Activated CD8-positive, alpha-beta memory T cell treated with anti-CD3 and anti-CD28 coated beads, Interleukin-2, amount 50 U/mL, for 4 hours (primary cell): ENCODE measurements at regions not wholly inside any gene's neighbourhood (a gene's known extent, or its start where the extent isn't known, plus 50 kb on each side); places are given as distances from the start of the nearest gene placed in this dataset.

Experiments
- DNase-seq: peaks from one replicate; pipeline ENCODE4 v3.0.0-alpha.2; 2020

DNA sequence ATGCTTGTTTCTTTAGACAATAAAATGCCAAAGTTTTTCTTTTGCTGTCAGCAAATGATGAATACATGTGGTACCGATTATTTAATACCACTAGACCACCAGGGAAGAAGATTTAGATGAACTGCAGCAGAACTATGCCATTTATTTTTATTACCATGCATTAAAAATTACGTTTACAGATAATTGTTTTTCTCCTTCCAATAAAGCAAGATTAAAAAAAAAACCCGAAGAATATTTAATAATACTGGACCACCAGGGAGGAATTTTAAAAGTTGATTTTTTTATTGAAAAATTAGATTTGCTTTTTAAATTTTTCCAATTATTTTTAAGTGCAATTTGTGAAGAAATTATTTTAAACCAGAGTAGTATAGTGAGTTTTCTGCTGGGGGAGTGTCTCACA, 170.3 kb upstream of the HNRNPA3 start:
- DNase-seq: no peak

DNA sequence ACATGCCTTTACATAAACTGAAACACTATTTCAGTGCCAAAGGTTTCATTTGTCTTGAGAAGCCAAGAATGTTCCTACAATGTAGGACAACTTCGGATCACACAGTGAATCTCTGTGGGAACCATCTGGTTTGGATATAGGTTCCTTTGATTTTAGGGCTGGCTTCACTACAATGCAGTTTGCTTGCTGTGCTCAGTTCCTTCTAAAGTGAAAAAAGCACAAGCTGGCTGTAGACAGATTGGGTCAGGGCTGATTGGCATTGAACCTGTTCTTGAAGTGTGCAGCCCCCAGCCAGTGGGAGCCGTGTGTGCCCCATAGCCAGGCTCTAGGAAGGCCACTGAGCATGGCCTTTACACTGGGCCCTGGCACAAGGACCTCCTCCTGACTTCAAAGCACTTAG, 167.9 kb upstream of the HNRNPA3 start:
- no peak for DNase-seq

DNA sequence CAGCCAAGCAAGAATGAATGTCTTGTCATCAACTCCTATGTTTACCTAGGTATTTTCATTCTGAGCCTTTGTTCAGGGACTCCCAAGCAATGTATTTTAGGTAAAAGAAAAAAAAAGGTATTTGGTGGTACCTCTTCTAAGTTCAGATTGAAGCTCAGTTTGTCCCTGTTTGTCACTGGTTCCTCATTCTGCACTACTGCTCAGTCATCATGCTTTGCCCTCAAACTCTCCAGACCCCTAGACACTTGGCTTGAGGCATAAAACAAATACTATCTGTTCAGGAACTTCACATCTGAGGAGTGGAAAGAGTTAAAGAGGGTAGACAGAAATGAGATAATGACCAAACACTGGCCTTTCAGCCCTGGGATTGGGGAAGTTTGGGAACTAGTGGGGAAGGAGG, 163.6 kb upstream of the HNRNPA3 start:
- DNase-seq: no peak

DNA sequence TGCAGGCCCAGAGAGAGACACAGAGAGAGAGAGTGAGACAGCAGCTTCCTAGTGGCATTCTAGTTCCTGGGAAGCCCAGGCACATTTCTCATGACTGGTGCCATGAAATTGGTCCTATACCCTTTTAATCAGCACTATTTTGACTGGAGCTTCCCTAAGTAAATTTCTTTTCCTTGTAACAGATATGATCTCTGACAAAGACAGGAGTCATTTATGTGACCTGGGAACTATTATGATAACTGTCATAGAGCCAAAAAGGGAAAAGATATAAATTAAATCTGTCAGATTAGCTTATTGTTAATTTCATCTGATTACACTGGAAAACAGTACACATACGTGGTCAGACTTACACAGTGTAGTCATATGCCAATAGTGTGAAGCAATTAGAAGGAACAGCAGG, 161.3 kb upstream of the HNRNPA3 start:
- no peak for DNase-seq

DNA sequence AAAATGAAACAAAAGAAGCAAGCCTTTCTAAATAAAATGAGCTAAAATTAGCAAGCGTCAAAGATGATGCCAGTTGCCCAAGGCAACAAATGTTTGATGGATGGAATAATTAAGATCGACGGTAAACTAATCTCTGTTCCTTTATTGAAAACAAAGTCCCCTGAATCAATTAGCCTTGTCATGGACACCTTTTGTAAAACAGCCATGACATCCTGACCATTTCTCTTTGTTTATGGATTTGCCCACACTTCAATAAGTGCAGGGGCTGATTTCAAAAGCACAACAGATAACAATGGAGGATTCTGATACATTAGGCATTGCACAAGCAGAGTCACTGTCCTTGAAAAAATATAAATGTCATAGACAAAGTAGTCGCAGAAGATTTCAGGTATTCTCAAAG, 160.1 kb upstream of the HNRNPA3 start:
- no peak for DNase-seq

DNA sequence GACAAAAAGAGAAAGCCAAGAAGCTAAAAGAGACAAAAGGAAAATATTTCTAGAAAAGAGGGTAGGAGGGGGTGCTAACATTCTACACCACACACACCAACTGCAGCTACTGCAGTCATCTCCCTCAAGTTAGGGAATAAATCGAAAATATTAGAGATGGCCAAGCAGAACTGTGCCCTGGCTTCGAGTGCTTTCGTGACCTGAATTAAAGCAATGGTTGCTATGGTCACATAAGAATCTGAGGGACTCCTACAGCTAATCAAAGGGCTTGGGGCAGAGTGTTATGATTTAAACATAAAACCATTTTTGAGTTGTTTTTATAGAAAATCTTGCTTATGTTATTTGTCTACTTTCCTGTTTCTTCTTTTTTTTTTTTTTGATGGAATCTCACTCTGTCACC, 159.6 kb upstream of the HNRNPA3 start:
- no peak for DNase-seq

DNA sequence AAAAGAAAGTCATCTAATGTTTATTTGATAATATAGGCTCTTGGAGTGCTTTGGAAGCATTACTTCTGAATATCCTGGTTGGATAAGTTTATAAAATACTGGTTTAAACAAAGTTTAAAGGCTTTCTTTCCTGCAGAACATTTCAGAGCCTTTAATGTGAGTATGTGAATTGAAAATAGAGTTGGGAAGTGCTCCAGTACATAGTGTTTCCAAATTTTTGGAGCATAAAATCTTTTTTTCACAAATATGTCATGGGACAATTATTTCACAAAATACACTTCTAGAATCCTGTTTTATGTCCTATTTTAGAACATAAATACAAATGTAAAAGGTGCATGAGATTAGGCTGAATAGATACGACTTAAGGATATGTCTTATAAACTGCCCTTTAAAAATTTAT, 158.9 kb upstream of the HNRNPA3 start:
- no peak for DNase-seq

DNA sequence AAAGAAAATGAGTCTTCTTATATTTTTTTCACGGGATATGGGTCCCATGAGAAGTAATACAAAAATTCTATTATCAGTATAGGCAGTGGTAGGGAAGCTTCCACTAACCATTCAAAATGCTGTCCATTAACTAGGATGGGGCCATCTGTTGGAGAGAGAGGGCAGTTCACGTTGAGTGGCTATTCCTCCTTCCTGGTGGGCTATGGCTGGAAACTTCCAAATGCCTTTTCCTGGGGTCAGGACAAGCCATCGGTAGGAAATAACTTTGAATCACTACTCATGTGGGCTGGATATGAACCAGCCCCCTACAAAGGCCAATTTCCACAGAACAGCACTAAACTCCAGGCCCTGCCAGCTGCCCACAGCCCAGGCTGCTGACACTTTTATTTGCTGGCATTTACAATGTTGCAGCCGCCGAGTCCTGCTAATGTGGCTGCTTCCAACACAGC, 156.1 kb upstream of the HNRNPA3 start:
- DNase-seq: no peak

DNA sequence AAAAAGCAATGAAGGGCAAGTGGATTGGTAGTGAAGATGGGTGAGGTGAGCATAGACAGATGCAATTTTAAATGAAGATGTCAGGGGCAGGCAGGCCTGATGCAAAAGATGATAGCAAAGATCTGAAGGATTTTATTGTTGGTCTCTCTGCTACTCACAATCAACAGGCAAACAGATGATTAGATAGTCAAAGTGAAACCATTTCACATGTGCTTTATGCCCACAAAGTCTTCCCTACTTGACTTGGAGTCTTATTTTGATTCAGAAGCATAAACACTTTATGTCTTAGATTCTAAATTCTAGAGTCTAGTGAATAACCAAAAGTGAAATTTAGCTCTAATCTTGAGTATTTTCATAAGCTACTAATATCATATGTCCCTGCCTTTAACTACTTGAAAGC, 153.8 kb upstream of the HNRNPA3 start:
- no peak for DNase-seq

DNA sequence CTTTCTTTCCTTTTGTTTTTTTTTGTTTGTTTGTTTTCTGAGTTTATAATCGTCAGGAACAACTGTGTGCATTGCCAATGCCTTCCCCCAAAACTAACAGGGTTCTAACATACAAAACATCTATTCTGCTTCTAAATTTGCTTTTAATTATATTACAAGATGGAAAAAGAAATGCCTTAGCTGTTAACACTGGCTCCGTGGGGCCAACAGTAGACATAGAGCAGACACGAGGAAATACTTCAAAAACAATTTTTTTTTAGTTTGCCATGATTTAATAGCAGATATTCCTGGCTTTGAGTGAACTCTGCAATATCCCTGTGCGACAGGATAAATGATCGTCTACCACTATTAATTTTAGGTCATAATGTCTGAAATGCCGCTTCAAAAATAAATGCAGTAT, 153.3 kb upstream of the HNRNPA3 start:
- no peak for DNase-seq

DNA sequence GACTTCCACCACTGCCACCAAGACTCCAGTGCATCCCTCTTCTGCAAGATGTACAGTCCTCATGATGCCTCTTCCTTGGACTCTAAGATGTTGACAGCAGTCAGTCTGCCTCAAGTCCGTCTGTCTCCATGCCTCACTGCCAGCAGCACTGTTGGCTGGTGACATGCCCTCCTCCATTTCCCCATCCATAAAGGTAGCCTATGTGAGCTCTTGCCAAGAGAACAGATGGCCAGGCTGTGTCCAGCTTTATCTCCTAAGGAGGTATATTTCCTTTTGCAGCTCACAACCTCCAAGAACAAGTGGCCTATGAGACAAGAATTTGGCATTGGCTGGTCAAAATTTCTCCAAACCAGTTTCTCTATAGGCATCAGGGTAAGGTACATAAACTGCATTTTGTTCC, 149.3 kb upstream of the HNRNPA3 start:
- no peak for DNase-seq

DNA sequence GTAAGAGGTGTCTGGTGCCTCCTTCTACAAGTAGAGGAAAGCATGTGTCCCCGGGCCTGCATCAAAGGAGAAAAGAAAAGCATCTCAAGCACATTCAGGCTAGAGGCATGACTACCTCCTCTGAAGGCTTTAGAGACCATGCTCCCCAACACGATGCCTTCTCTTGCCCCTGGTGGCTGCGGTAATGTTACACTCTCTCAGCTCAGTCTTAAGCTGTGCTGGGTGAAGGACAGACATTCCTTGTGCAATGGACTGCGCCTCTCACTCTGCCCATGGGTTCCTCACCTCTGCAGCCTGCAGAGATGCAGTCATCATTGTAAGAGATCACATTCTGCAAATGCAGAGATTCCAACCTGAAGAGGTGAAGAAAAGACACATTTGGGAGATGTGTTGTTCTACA, 148.2 kb upstream of the HNRNPA3 start:
- DNase-seq: no peak

DNA sequence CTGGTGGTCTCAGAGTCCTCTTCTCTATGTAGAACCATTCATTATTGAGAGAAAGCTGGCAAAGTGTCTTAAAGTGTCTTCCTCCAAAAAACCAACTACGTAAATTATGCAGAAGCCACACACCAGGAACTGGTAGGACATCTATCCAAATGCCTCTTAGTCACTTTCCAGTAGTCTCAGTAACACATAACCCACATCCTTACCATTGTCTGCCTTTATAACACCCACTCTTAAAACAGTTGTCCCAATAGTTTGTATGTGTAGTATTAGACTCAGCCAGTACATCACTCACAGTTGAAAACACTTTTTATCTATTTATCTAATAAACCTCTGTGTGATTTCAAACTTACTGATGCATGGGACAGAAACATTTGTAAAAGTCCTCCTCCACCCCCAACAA, 143.6 kb upstream of the HNRNPA3 start:
- no peak for DNase-seq

DNA sequence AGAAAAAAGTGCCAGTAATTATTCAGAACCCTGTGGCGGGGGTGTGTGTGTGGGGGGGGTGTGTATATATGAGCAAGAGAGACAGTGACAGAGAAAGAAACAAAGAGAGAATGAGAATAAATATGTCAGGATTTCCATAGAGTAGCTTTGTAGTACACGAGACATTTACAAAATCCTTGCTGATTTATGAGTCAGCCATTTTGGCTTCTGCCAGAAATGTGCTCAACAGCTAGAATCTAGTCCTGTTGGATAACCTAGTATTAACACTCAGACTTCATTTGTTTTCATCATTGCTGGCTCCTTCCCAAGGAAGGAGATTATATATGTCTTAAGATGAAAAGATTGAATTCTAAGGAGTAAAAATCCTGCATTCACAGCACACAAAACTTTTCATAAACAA, 140.5 kb upstream of the HNRNPA3 start:
- DNase-seq: no peak

DNA sequence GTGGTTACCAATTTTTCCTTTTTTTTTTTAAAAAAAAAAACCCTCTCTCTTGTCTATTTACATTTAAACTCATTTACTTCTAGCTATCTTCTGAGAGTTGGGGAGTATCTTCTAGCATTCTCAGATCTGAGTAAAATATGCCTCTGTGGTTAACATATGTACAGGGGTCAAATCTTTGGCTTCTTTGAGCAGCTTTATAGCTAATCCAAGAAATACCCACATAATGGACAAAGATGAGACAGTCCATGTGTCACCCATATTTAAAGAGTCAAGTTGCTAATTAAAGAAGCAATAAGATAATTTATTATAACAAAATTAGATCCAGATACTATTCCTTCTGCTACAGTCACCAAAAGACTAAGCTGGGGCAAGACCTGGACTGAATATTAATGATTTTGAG, 139.0 kb upstream of the HNRNPA3 start:
- DNase-seq: no peak

DNA sequence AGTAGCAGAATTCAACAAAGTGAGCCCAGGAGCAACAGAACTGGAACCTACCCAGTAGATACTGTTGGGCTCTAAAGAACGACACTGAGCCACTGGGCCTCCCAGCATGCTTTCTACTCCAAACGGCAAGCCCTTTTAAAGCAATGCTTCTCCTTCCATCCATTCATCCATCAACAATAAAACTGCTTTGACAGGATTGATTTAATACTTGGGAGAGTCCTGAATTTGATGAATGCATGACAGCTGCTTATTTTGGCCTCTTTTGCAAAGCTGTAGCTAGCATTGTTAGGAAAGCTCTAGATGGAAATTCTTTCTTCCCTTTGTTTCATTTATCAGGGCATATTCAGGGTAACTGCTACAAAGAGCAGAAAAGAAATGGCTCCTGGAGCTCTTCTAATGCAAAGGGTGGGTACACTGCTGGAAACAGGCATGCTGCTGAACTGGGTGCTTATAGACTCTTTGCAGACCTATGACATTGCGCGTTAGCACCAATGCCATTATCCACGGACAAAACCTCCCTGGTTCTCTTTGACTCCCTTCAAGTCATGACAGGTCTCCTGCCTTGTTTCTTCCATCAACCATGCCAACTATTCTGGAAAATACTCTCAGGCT, 138.4 kb upstream of the HNRNPA3 start:
- no peak for DNase-seq

DNA sequence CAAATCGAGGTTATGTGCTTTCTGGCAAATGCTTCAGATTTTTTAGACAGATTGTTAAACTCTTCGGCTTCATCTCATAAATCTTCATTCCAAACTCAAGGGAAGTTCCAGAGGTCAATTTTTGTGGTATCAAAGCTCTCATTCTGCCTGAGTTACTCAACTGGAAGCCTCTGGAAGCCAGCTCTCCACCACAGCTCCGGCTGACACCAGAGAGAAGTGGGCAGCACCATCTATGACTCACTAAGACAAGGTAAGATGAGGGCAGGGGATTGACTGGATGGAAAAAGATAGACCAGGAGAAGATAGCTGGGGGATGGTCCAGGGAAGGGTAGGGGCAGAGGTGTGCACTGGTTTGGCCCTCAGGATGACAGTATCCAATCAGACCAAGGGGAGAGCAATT, 137.3 kb upstream of the HNRNPA3 start:
- no peak for DNase-seq

DNA sequence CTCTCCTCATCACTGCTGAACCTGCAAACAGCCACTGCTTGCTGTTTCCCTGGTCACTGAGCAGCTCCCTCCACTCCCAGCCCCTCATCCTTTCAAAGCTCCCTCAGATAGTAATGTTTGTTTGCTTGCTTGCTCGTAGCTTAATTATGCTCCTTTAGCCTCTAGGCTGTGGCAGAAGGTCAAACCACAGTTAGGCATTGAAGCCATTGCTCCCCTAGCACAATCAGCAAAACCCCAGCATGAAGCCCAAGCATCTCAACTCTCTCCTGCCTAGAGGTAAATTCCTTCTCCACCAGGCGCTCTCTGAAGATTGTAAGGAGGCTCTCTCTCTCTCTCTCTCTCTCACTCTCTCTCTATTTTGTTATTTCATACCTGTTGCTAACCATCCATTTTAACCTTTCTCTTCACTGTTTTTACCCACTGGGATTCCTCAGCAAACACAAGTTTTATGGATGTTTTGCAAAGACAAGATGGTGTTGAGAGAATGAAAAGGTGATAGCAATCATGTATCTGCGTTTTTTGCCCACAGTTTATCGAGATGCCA, 135.9 kb upstream of the HNRNPA3 start:
- DNase-seq: no peak

DNA sequence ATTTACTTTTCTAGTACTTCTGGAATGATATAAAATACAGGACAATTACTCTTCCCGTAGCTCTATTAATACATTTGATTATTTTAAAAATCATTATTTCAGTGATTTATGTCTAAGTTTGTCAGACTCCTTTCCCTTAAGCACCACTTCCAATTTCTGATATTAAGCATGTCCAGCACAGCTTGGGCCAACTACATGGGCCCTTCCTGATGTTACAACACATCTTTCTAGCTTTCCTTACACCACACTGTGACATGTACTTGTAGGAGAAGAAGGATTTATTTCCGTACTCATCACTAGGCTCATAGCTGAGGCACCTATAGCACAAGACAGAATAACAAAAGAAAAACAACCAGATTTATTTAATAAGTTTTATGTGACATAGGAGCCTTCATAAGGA, 134.8 kb upstream of the HNRNPA3 start:
- DNase-seq: no peak

DNA sequence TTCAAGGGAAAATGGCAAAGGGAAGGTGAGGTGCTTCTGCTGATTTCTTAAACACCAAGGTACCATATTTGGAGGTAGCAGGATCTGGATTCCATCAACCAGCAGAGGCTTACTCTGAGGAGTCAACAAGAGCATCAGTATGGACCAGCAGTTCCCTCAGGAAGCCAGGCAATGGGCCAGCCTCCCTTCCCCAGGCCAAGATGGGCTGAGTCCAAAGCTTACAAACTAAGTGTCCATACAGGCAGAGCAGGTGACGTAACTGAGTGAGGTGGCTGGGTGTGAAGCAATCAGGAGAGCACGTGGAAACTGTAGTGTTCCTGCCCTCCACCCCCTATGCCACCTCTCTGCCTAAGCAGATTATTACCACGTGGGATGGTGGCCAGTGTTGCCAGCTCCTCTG, 134.2 kb upstream of the HNRNPA3 start:
- DNase-seq: no peak

DNA sequence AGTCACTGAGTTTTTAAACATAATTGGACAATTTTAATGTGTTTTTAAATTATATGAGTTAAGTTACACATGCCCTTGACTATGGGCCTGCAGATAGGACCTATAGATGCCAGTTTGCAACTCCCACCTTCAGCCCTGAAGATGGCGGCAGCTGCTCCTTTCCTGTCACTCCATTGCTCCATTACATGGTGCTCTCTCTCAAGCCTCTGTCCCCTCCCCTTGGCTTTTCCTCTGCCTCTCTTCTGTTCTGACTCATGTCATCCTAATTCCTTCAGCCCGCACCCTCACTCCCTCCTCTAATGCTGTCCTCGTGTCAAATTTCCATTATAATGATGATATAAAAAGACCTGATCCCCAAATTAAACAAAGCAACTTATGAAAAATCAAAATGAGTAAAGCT, 133.7 kb upstream of the HNRNPA3 start:
- no peak for DNase-seq

DNA sequence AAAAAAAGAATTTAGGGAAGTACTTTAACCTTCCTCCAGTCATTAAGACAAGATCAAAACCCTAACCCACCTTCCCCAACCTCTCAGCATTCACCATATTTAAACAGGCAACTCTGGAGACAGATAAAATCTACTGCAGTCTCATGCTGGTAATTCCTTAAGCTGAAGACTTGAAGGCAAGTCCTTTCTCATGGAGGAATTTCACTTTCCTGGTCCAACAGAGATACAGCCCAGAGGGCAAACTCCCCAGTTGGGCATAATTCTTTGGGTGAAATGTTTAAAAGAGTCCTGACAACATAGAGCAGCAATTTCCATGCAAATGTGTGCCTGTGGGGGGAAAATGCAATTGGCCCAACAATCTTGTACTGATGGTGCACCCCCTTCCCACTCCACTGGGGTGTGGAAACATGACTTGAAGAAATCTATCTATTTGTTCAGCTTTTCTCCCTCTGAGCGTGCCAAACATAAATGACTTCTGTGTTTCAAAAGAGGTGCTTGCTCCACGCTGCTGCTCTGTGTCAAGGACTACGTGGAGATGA, 131.8 kb upstream of the HNRNPA3 start:
- no peak for DNase-seq

DNA sequence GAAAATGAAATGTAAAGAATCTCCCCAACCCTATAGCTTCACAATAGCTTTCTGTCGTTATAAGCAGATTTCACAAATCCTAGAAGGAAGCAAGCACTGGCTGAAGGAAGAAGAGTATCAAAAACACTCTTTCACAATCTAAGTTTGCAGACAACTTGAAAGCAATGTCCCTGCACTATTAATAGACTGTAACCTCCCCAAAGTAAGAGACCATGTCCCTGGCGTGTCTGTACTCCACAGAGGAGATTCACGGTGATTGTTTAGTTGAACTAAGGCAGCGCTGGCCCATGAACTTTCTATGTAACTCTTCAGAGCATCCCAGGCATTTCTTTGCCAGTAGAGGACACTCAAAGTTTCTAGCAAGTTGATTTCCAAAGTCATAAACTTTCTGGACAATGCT, 128.0 kb upstream of the HNRNPA3 start:
- no peak for DNase-seq

DNA sequence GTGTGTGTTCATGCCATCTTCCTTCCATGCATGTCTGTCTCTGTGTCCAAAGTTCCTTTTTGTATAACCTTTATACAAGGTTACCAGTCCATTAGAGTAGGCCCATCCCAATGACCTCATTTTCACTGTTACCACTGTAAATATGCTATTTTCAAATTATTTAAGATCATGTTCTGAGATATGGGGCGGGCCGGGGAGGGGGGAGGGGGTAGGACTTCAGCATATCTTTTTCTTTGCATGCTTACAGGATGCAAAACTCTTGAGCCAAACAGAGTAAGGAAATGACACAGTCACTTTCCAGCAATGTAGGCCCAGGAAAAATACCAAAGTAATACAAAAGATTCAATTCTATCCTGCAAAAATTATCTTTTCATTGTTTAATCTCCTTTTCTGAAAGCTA, 124.1 kb upstream of the HNRNPA3 start:
- DNase-seq: no peak

DNA sequence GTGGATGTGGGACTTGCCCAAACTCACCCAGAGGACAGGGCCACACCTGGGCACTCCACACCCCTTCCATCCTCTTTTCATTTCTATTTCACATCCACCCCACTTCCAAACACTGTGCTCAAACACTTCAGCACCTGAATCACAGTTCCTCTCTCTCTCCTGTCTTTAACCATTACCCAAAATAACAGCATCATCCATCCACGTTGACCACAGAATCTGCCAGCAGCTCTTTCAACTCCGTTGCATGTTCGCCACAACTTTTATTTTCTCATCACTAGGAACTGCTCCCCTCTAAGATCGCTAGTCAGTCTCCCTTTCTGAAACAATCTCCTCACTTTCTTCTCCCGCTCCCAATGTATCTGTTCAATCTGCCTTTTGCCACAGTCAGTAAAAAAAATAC, 121.6 kb upstream of the HNRNPA3 start:
- no peak for DNase-seq
